ENCODE measurements at regions not wholly inside any gene's neighbourhood (a gene's known extent, or its start where the extent isn't known, plus 50 kb on each side); places are given as distances from the start of the nearest gene placed in this dataset.

DNA sequence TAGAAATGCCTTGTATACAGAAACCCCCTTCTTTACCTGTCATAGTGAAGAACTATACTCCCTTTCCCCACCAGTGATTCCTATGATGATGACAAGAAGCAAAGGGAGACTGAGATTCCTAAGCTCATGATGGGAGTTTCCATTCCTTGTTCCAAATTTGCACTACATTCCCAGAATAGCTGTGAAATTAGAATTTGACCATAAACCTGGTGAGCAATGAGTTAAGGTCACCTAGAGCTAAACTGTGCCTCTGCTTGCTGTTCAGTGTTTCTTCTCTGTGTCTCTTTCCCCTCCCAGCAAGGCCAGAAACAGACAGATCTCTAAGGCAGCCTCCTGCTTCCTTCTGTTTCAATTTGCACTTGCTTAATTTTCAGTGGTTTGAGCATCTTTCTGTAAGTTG is 332.1 kb downstream of the PIK3R1 start:
- no peak overlapping the region for H3K9ac ChIP-seq
- no peak overlapping the region for H2AFZ ChIP-seq (ENCODE audit: low read depth)
- H3F3A ChIP-seq (replicated peaks; ENCODE audit: insufficient read depth) = peaks cover 12% of the 10 kb centered on the region
- peaks cover 2 to 15% of the 10 kb centered on the region in 2 experiments for H3K4me1 ChIP-seq (ENCODE audit: control insufficient read depth in 1 of 2, insufficient read depth in 2 of 2, low read depth in 1 of 2, low read length in 1 of 2)
- no peaks in the 10 kb centered on the region for H3K9me3 ChIP-seq
- H3K4me3 ChIP-seq (ENCODE audit: low read depth in 2 of 2, low read length in 1 of 2) = no peak overlapping the region
- H3K27ac ChIP-seq (ENCODE audit: low read depth in 2 of 2, low read length in 1 of 2) = no peak overlapping the region; a peak in 1 of 4 replicates
- no peaks in the 10 kb centered on the region for H3K36me3 ChIP-seq (replicated peaks in 1 of 2; ENCODE audit: control insufficient read depth in 1 of 2, insufficient read depth in 2 of 2, low read length in 1 of 2)
- H3K9me2 ChIP-seq = no peaks in the 10 kb centered on the region
- H3K27me3 ChIP-seq (ENCODE audit: insufficient read depth) = no peaks in the 10 kb centered on the region
- DNase-seq = no peak
- POLR2A ChIA-PET = no interaction called here
- H4K20me1 ChIP-seq (ENCODE audit: insufficient read depth) = no peaks in the 10 kb centered on the region
- H3K4me2 ChIP-seq = no peak overlapping the region
- CTCF ChIA-PET = no interaction called here
- no peaks in the 10 kb centered on the region for H3K79me2 ChIP-seq (ENCODE audit: insufficient read depth)
- TF ChIP-seq POLR2AphosphoS5 (IDR thresholded peaks at IDR 0.05; ENCODE audit: low read depth, low read length) (no peak), YY1 (IDR thresholded peaks at IDR 0.05; ENCODE audit: low read depth) (no peak), JUND (IDR thresholded peaks at IDR 0.05) (no peak), NRF1 (IDR thresholded peaks at IDR 0.05; ENCODE audit: low read depth, low read length) (no peak), RCOR1 (IDR thresholded peaks at IDR 0.05; ENCODE audit: low read length) (no peak), TEAD4 (IDR thresholded peaks at IDR 0.05; ENCODE audit: borderline replicate concordance, insufficient read depth) (no peak), TCF12 (IDR thresholded peaks at IDR 0.05) (no peak), FOXM1 (IDR thresholded peaks at IDR 0.05; ENCODE audit: low read depth) (no peak), TAF1 (IDR thresholded peaks at IDR 0.05; ENCODE audit: borderline replicate concordance, low read depth, low read length) (no peak), MEF2A (IDR thresholded peaks at IDR 0.05; ENCODE audit: borderline replicate concordance, low read depth) (no peak)
- TF ChIP-seq, protein P1, sequence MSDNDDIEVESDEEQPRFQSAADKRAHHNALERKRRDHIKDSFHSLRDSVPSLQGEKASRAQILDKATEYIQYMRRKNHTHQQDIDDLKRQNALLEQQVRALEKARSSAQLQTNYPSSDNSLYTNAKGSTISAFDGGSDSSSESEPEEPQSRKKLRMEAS (IDR thresholded peaks at IDR 0.05; ENCODE audit: low read depth) = no peak

DNA sequence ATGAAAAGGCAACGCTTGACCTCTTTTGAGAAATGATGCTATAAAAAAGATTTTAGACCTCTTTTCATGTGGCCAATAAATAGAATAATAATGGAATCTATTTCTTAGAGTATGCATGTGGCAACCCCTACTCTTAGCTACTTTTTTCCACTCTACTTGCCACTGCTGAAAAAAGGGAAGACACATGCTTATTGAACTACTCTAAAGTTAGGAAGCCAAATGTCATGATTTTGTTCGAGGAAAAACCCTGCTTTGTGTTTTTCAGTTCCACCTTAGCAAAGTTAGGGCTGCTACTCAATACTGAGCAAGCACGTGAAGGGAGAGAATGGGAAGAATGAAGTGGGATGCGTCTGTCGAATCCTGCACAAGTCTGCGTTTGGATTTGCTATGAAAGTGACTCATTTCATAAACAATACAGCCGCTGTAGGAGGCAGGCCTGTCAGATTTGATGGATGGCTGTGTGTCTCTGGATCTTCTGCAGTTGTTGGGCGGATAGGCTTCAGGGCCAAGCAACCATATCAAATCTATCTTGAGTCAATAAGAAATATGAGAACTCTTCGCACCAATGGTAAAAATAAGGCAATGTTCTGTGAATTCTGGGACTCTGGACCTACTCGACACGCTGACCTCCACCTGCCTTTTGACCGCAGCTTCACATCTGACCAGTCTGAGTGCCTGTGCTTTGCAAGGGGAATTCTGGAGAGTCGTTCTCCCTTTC is 333.6 kb downstream of the PIK3R1 start:
- CTCF ChIA-PET = no interaction called here
- peak overlapping the region; percentile 45; the same call in 1 of the 2 replicates for H3K4me2 ChIP-seq

More for the DNA sequence above, 333.6 kb downstream of the PIK3R1 start:
- POLR2A ChIA-PET = no interaction called here
- Histone ChIP-seq H2AFZ (ENCODE audit: low read depth) (no peak overlapping the region), H3K27me3 (ENCODE audit: insufficient read depth) (no peaks in the 10 kb centered on the region), H3K36me3 (replicated peaks in 1 of 2; ENCODE audit: control insufficient read depth in 1 of 2, insufficient read depth in 2 of 2, low read length in 1 of 2) (no peaks in the 10 kb centered on the region), H3K9me3 (no peaks in the 10 kb centered on the region), H3K27ac (ENCODE audit: low read depth in 2 of 2, low read length in 1 of 2) (peak overlapping the region in 1 of 2 experiments; percentile 60; a peak in 3 of 4 replicates), H3K4me1 (ENCODE audit: control insufficient read depth in 1 of 2, insufficient read depth in 2 of 2, low read depth in 1 of 2, low read length in 1 of 2) (peaks cover 2 to 13% of the 10 kb centered on the region in 2 experiments), H3K9ac (no peak overlapping the region), H3K4me3 (ENCODE audit: low read depth in 2 of 2, low read length in 1 of 2) (no peak overlapping the region), H4K20me1 (ENCODE audit: insufficient read depth) (no peaks in the 10 kb centered on the region), H3F3A (replicated peaks; ENCODE audit: insufficient read depth) (peaks cover 17% of the 10 kb centered on the region), H3K79me2 (ENCODE audit: insufficient read depth) (no peaks in the 10 kb centered on the region), H3K9me2 (no peaks in the 10 kb centered on the region)
- TF ChIP-seq, protein P1 (IDR thresholded peaks at IDR 0.05; ENCODE audit: low read depth) = 0 out of 2 replicates have a peak, but pooled peaks have one; percentile 26
- TF ChIP-seq, protein P2, sequence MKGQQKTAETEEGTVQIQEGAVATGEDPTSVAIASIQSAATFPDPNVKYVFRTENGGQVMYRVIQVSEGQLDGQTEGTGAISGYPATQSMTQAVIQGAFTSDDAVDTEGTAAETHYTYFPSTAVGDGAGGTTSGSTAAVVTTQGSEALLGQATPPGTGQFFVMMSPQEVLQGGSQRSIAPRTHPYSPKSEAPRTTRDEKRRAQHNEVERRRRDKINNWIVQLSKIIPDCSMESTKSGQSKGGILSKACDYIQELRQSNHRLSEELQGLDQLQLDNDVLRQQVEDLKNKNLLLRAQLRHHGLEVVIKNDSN (IDR thresholded peaks at IDR 0.05; ENCODE audit: borderline replicate concordance, low read depth) = 0 out of 2 replicates have a peak, but pooled peaks have one; percentile 12
- TF ChIP-seq, protein P3, sequence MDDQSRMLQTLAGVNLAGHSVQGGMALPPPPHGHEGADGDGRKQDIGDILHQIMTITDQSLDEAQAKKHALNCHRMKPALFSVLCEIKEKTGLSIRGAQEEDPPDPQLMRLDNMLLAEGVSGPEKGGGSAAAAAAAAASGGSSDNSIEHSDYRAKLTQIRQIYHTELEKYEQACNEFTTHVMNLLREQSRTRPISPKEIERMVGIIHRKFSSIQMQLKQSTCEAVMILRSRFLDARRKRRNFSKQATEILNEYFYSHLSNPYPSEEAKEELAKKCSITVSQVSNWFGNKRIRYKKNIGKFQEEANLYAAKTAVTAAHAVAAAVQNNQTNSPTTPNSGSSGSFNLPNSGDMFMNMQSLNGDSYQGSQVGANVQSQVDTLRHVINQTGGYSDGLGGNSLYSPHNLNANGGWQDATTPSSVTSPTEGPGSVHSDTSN (IDR thresholded peaks at IDR 0.05) = peak; percentile 98
- TF ChIP-seq JUND (IDR thresholded peaks at IDR 0.05) (peak; percentile 72), RCOR1 (IDR thresholded peaks at IDR 0.05; ENCODE audit: low read length) (no peak), FOSL2 (IDR thresholded peaks at IDR 0.05; ENCODE audit: borderline replicate concordance, low read depth) (peak; percentile 65; the same call in 1 of the 2 replicates), FOXJ3 (CRISPR knock-in tag; IDR thresholded peaks at IDR 0.05) (no peak), TAF1 (IDR thresholded peaks at IDR 0.05; ENCODE audit: borderline replicate concordance, low read depth, low read length) (no peak; the same call in 1 of the 2 replicates), EP300 (IDR thresholded peaks at IDR 0.05; ENCODE audit: borderline replicate concordance in 1 of 2, low read depth in 1 of 2, low read length in 1 of 2) (peak in 1 of 2 experiments; percentile 43; a peak in 1 of 4 replicates), ELF1 (IDR thresholded peaks at IDR 0.05) (no peak), TCF12 (IDR thresholded peaks at IDR 0.05) (peak; percentile 80)
- 35% methylated on average over 13 of the region's 13 CpGs for WGBS (ENCODE audit: low lambda C conversion rate)
- DNase-seq = no peak
